PC-3 (cell line): ENCODE measurements at regions not wholly inside any gene's neighbourhood (a gene's known extent, or its start where the extent isn't known, plus 50 kb on each side); places are given as distances from the start of the nearest gene placed in this dataset.

Experiments
- EZH2 ChIP-seq: fragments of 300-600 bp; sonication (generic); IDR thresholded peaks from one replicate; pipeline ENCODE4 v1.6.1; 2017; ENCODE audit warnings: antibody characterized with exemption, mild to moderate bottlenecking, low read length; ENCODE audit not compliant: unreplicated experiment
- EZH2phosphoT487 ChIP-seq: fragments of 300-600 bp; sonication (generic); IDR thresholded peaks from 2 replicates; pipeline ENCODE4 v1.6.1; 2018; ENCODE audit warnings: mild to moderate bottlenecking, antibody characterized with exemption, low read length, borderline replicate concordance
- TF ChIP-seq, protein P1 (sequence below): fragments of 300-600 bp; sonication (generic); conservative IDR thresholded peaks from 2 replicates; pipeline ENCODE4 v1.5.1; 2017; ENCODE audit warnings: antibody characterized with exemption, low read depth, mild to moderate bottlenecking, low read length

DNA sequence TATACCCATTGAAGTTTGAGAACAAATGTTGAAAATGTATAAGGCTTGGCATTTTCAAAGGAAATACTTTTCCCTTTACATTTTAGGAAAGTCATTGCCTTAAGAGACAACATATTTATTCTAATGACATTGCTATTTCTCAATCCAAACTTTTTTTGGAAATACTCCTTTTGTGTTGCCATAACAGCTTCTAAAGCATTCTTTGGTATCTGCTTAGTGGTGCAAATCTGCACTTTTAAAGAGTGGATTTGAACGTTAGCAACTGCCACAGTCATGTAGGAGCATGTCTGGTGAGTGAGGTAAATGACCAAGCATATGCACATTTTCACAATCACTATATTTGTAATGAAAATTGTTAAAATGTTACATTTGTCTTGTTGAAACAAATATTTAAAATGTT, 124.4 kb upstream of the GORAB start:
- TF ChIP-seq, protein P1, sequence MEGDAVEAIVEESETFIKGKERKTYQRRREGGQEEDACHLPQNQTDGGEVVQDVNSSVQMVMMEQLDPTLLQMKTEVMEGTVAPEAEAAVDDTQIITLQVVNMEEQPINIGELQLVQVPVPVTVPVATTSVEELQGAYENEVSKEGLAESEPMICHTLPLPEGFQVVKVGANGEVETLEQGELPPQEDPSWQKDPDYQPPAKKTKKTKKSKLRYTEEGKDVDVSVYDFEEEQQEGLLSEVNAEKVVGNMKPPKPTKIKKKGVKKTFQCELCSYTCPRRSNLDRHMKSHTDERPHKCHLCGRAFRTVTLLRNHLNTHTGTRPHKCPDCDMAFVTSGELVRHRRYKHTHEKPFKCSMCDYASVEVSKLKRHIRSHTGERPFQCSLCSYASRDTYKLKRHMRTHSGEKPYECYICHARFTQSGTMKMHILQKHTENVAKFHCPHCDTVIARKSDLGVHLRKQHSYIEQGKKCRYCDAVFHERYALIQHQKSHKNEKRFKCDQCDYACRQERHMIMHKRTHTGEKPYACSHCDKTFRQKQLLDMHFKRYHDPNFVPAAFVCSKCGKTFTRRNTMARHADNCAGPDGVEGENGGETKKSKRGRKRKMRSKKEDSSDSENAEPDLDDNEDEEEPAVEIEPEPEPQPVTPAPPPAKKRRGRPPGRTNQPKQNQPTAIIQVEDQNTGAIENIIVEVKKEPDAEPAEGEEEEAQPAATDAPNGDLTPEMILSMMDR: no peak
- TF ChIP-seq EZH2 (no peak), EZH2phosphoT487 (no peak)
